Calu3 (cell line): ENCODE measurements at regions not wholly inside any gene's neighbourhood (a gene's known extent, or its start where the extent isn't known, plus 50 kb on each side); places are given as distances from the start of the nearest gene placed in this dataset.

Experiments used
- BruUV-seq: library from RNA; stranded (reverse); fragments of 400-500 nt; replicated peaks from 2 replicates; lab custom pipeline; 2021; lab: Mats Ljungman, UMichigan
- CTCF ChIA-PET: fragments of 300-600 bp; sonication (Branson Sonifier 250); formaldehyde crosslinking; loops from one replicate; lab custom pipeline; 2022; ENCODE audit warnings: antibody characterized with exemption; lab: Charles Lee
- DNase-seq: peaks from one replicate; pipeline ENCODE4 v3.0.0; 2022
- H3K27ac Mint-ChIP-seq: one replicate; pipeline ENCODE4 v1.8.0; 2022; ENCODE audit warnings: mixed read lengths; ENCODE audit not compliant: unreplicated experiment
- H3K27me3 Mint-ChIP-seq: one replicate; pipeline ENCODE4 v1.8.0; 2022; ENCODE audit warnings: mixed read lengths; ENCODE audit not compliant: unreplicated experiment
- H3K36me3 Mint-ChIP-seq: one replicate; pipeline ENCODE4 v1.8.0; 2022; ENCODE audit warnings: mild to moderate bottlenecking, moderate library complexity, mixed read lengths; ENCODE audit not compliant: insufficient read depth, unreplicated experiment
- H3K4me1 Mint-ChIP-seq: one replicate; pipeline ENCODE4 v1.8.0; 2022; ENCODE audit warnings: mild to moderate bottlenecking, low read depth, mixed read lengths; ENCODE audit not compliant: unreplicated experiment
- H3K4me3 Mint-ChIP-seq: one replicate; pipeline ENCODE4 v1.8.0; 2022; ENCODE audit warnings: mild to moderate bottlenecking, low read depth, moderate library complexity, mixed read lengths; ENCODE audit not compliant: unreplicated experiment
- H3K9me3 Mint-ChIP-seq: one replicate; pipeline ENCODE4 v1.8.0; 2022; ENCODE audit warnings: low read depth, mixed read lengths; ENCODE audit not compliant: unreplicated experiment
- CTCF ChIP-seq: fragments of 200-600 bp; IDR thresholded peaks from one replicate; pipeline ENCODE4 v1.8.0; 2022; ENCODE audit warnings: antibody characterized with exemption; ENCODE audit not compliant: unreplicated experiment
- intact Hi-C: fragments of 100-400 bp; cut with micrococcal nuclease; formaldehyde crosslinking; loops from one replicate; pipeline ENCODE4 v1.10.0; 2022; ENCODE audit not compliant: unreplicated experiment

- intact Hi-C loops, result no loop called here
- Mint-ChIP-seq H3K27ac (no peak overlapping the region), H3K9me3 (peaks cover 7% of the 10 kb centered on the region), H3K4me1 (no peaks in the 10 kb centered on the region), H3K36me3 (no peaks in the 10 kb centered on the region), H3K27me3 (no peaks in the 10 kb centered on the region), H3K4me3 (no peak overlapping the region)
- no peak for TF ChIP-seq CTCF
- BruUV-seq, result no TSS peak
- DNase-seq, result no peak
- CTCF ChIA-PET, result no interaction called here
Measured at GRCh38 chr21:20811702-20812101, 186.5 kb upstream of the NCAM2 start.

DNA sequence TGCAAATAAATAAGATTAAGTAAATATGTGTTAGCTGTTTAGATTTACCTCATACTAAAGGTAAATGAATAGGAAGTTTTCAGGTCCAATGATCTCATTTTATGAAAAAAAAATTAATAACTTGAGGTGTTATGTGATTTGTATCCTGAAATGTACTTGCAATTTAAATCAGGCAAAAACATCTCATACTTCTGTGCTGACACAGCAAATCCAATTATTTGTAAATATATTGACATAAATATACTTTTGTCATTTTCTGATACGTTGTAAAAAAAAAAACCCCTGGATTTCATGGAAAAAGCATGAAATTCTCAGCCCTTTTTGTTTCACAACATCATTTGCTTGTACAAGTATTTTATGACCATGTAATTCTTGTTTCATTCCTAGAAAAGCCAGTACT is 184.1 kb upstream of the NCAM2 start:
- H3K27ac Mint-ChIP-seq, result no peak overlapping the region
- no TSS peak for BruUV-seq
- H3K27me3 Mint-ChIP-seq, result no peaks in the 10 kb centered on the region
- DNase-seq, result no peak
- peaks cover 4% of the 10 kb centered on the region for H3K9me3 Mint-ChIP-seq
- no peaks in the 10 kb centered on the region for H3K4me1 Mint-ChIP-seq
- CTCF ChIA-PET, result no interaction called here
- TF ChIP-seq CTCF, result no peak
- no peaks in the 10 kb centered on the region for H3K36me3 Mint-ChIP-seq
- intact Hi-C loops, result no loop called here
- H3K4me3 Mint-ChIP-seq, result no peak overlapping the region

DNA sequence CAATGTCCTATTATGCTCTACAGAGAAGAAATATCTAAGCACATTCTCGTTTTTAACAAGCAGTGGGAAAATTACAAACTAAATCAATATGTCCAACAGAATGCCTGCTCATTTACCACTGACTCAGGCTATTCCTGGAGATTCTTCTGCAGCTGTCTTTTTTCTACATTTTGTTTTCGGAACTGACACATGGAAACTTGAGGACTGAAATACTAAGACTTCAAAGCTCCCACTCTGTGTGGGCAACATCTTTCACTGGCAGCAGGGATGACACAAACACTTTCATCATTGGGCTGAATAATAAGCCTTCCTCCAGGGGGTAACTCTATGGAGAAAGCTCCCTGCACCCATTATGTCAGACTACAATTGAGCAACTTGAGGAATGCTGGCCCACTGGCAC is 175.5 kb upstream of the NCAM2 start:
- H3K4me1 Mint-ChIP-seq, result no peaks in the 10 kb centered on the region
- CTCF ChIA-PET, result no interaction called here
- H3K4me3 Mint-ChIP-seq, result no peak overlapping the region
- DNase-seq, result no peak
- H3K27me3 Mint-ChIP-seq, result no peaks in the 10 kb centered on the region
- peaks cover 3% of the 10 kb centered on the region for H3K9me3 Mint-ChIP-seq
- H3K27ac Mint-ChIP-seq, result no peak overlapping the region
- intact Hi-C loops, result no loop called here
- TF ChIP-seq CTCF, result no peak
- H3K36me3 Mint-ChIP-seq, result no peaks in the 10 kb centered on the region
- no TSS peak for BruUV-seq

DNA sequence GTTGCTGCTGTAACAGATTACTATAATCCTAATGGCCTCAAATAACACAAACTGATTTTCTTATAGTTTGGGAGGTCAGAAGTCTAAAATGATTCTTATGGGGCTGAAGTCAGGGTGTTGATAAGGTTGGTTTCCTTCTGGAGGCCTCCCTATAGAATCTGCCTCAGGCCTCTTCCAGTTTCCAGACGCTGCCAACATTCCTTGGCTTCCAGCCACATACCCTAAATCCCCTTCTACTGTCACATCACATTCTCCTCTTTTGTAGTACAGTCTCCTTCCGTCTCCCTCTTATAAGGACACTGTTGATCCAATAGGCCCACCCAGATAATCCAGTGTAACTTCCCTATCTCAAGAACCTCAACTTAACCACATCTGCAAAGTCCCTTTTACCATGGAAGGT is 145.3 kb upstream of the NCAM2 start:
- Mint-ChIP-seq H3K4me1 (no peaks in the 10 kb centered on the region), H3K36me3 (no peaks in the 10 kb centered on the region), H3K9me3 (no peaks in the 10 kb centered on the region), H3K27me3 (no peaks in the 10 kb centered on the region), H3K27ac (no peak overlapping the region), H3K4me3 (no peak overlapping the region)
- no peak for TF ChIP-seq CTCF
- DNase-seq, result no peak
- BruUV-seq, result no TSS peak
- intact Hi-C loops, result no loop called here
- CTCF ChIA-PET, result no interaction called here
